ENCODE measurements at regions not wholly inside any gene's neighbourhood (a gene's known extent, or its start where the extent isn't known, plus 50 kb on each side); places are given as distances from the start of the nearest gene placed in this dataset.

DNA sequence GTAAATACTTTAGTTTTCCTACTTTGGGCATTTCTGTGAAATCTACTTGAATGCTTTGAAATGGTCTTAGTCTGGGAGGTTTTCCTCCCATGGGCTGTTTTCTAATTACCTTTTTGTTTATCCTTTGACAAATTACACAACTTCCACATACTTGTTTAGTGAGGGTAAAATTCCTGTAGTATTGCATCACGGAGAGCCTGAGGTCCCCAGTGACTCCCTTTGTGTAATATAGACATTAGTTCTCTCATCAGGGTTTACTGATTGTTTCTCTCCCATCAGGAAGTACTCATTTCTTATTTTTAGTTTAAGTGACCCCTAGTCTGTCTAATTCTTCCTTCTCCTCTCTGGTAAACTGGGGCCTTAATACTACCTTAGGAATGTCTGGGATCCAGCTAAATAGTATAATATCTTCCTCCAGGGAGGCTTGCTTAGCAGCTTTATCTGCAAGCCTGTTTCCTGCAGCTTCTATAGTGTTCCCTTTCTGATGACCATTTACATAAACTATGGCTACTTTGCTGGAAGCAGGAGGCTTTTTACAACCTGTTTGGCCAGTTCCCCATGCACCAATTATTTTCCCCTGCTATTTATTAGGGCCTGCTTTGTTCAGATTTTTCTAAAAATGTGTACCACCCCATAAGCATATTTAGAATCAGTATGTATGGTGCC, 87.2 kb upstream of the XCR1 start:
- intact Hi-C loops (cut with micrococcal nuclease) = no loop called here

DNA sequence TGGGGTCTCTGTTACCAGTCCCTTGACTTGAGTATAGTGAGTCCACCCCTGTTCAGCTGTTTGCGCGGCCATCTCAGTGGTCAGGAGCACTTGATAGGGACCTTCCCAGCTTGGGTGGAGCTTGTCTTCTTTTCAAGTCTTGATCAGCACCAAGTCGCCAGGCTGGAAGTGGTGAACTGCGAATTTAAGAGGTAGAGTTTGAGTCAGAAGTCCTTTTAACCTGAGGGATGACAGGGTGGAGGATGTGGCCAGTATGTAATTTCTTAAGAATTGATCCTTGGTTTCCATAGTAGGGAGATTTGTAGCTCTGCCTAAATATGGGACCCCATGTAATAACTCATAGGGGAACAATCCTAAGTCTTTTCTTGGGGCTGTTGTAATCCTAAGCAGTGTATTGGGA, 86.3 kb upstream of the XCR1 start:
- intact Hi-C loops (cut with micrococcal nuclease) = no loop called here

DNA sequence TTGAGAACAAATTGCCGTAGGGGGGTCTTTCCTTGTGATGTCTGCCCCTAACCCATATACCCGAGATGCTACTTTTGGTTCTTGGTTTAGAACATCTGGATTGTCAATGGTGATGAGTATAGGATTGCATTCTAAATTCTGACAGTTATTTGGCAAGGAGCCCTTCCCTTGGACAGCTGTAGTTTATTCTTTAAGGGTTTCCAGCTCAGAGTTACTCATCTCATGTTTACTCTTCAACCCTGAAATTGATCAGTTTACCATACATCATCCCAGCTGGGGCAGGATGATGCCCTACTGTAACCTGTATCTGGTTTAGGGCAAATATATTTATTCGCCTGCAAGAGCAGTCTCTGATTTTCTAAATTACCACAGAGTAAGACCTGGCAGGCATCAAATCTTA, 85.7 kb upstream of the XCR1 start:
- intact Hi-C loops (cut with micrococcal nuclease) = no loop called here

DNA sequence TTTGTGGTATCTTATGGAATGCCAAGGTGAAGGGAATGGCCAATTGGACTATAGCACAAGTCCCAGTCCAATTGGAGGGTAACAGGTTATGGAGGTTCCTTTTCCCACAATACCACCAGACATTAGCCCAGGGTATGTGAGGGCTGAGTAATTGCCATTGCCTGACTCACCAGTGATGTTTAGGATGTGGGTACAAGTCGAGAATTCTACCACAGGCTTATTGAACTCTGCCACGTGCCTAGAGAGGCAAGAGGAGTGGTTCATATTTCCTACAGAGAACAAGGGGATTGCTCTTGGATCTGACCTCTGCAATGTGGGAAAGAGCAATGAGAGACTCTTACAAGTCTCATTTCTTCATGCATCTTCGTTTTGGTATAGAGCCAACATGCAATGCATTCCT, 85.0 kb upstream of the XCR1 start:
- intact Hi-C loops (cut with micrococcal nuclease) = no loop called here

DNA sequence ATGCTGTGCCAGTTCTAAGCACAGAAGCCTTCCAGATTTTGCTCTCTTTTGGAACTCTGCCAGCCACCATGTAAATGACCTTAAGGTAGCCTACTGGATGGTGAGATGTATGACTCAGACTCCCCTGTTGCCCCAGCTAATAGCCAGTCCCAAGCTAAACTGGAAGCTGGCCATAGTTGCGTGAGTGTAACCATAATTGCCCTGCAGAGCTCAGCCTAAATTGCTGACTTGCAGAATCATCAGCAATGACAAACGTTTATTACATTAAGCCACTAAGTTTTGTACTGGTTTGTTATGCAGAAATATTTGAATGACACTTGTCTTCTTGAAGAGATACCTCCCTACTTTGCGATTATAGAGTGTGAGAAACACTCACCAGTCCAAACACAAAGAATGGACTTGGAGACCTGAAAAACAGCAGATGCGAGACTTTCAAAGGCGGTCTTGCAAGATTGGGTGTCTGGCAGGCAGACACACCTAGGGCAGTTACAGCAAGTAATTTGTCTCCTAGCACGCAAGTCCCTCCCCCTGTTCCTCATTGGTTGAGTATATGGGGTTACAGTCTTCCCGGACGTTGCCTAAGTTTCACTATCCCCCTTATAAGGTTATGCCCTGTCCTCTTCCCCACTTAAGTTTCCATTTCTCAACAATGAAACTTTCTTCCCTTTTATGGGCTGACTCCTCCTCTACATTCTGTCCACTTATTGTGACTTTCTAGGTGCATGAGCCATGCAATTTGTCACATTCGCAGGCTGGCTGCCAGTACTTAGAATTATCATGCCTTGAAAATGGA, 83.6 kb upstream of the XCR1 start:
- intact Hi-C loops (cut with micrococcal nuclease) = no loop called here

DNA sequence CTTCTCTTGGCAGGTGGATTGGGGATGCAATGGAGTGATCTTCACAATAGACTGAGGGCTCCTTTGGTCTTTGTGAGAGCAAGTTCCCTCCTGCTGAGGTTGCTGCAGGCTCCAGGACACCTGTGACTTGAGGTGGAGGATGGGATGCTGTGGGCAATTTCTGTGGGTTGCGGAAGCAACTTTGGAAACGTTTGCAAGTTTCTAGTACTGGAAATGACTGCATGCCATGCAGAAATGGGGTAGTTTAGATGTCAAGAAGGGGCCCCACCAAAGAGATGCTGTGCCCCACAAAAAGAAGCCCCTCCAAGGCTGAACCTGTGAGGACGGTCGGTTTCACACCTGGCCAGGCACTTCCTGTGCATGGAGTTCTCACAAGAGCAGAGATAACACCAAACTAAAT, 80.4 kb upstream of the XCR1 start:
- intact Hi-C loops (cut with micrococcal nuclease) = no loop called here

DNA sequence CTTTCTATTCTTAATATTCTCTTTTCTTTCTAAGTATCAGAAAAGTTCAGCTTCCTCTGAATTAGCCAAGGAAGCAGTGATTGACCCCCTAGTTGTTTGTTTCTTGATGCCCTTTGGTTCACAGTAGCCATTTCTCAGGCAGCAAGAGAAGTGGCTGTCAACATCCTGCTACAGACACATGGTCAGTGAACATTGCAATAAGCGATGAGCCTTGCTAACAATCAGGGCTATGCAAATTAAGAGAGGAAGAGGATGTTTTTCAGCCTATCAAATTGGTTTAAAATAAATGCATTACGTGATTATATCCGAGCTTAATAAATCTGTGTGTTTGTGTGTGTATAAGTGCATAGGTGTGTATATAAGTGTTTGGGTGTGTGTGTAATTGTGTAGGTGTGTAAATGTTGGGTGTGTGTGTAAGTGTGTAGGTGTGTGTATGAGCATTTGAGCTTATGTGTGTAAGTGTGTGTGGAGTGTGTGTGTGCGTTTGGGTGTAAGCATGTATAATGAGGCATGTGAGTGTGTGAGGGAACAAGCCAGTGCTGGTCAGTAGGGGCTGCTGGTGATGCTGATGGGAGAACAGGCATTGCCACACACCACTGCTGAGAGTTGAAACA, 78.1 kb upstream of the XCR1 start:
- intact Hi-C loops (cut with micrococcal nuclease) = no loop called here

DNA sequence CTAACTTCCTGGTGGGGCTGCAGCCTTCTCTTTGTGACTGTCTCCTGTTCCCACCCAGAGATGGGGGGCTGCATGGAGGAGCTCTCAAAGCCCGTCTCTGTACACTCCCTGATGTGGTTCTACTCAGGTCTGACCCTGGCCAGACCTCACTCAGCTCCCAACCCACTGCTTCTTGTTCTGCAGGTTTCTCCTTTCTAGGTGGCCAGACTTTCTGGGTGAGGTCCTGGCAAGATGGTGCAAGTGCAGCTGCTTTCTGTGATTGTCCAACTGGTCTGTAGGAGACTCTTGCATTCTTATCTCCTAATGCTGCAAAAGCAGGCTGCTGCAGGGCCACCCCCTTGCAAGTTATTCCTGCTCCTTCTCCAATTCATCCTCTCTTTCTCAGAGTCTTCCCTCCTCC, 77.4 kb upstream of the XCR1 start:
- intact Hi-C loops (cut with micrococcal nuclease) = no loop called here

DNA sequence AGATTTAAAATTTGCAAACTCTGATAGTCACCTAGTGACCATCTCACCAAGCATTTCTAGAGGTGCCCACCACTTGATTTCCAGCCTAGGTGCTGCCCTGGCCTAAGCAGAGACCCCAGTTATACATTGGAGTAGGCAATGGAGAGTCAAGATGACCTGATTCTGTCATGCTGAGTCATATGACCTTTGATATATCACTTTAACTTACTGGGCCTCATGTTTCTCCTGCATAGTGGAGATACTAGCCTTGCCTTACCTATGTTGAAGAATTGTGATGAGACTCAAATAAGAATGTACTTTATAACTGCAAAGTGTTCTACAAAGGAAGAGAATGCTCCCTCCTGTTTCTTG, 75.5 kb upstream of the XCR1 start:
- intact Hi-C loops (cut with micrococcal nuclease) = no loop called here

DNA sequence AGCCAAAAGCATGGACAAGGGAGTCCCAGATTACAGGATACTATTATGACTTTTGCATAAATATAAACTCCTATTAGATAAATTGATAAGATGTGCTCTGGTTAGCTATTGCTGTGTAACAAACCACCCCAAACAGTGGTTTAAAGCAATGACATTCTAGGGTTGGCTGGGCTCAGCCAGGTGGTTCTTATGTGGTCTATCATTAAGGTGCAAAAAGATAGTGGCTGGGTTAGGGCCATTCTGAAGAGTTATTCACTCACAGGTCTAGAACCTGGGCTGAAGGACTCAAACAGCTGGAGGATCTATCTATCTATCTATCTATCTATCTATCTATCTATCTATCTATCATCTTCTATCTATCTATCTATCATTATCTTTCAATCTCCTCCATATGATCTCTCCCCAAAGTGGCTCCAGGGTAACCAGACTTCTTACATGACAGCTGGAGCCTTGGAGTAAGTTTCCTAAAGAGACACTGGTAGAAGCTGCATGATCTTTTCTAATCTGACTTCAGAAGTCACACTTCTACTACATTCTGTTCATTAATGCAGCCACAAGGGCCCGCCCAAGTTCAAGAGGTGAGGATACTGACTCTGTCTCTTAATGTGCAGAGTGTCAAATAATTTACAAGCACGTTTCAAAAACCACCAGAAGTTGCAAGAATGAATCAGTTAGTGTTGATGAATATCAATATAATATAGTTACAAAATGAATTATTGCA, 74.9 kb upstream of the XCR1 start:
- intact Hi-C loops (cut with micrococcal nuclease) = no loop called here

DNA sequence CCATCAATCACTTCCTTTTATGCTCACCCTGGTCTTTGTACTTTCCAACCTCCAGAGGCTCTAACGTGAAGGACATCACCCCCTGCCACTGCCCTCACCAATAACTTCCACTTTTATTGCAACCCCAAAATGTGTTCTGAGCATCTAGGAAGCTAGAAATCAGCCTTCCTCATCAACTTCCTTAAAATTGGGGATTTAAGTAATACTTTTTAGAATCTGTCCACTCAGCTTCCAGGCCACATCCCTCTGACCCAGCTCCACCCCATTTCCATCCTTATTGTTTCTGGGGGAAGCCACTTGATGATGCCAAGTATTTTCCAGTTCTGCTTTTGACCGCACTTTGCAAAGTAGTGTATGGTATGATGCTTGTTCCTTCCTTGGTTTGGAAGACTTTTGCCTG, 73.5 kb upstream of the XCR1 start:
- intact Hi-C loops (cut with micrococcal nuclease) = no loop called here

DNA sequence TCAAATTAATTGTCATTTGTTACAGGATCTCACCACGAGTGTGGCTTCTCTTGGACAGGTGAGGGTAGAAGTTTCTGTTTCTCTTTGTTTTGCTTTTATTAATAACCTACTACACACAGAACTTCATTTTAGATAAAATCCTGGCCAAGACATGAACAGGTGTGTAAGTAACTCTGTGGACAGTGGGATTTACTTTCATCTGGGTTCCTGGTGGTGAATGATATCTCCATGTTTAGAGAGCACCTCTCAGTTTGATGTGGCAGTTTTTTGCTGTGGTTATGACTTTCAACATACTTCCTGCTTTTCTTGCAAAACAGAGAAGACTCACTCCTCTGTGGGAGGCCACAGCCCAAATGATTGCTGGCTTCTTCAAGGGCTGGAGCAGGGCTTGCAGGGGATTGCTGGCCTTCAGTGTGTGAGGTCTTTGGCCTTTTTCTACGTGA, 71.1 kb upstream of the XCR1 start:
- intact Hi-C loops (cut with micrococcal nuclease) = loop anchor here (1.0 to 2.0 kb wide), 7 partner anchors 28 to 272 kb away; partner anchors contain the start of genes CCR1, CCR5 and CXCR6

DNA sequence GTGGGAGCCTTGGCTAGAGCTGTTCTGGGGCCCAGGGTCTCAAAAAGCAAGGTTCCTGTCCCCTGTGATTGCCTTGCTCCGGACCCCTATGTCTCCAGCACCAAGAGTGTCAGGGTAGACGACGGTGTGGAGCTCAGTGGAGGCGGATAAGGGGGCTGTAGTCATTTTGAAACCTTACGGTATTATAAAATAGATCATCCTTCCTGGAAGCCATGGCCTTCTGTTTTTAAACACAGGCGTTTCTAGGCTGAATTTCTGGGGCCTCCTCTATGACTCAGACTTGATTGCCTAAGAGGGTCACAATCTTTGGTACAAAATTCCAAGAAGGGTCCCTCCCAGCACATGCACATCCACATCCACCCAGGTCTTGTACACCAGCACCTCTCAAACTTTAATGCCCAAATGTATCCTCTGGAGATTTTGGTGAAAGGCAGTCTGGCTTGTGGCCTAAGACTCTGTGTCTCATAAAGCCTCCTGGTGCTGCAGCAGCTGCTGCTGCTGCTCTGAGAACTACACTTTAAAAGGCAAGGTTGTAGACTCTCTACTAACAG, 70.5 kb upstream of the XCR1 start:
- intact Hi-C loops (cut with micrococcal nuclease) = loop anchor here (1.0 to 2.0 kb wide), 7 partner anchors 27 to 273 kb away; partner anchors contain the start of genes CCR1, CCR5 and CXCR6

DNA sequence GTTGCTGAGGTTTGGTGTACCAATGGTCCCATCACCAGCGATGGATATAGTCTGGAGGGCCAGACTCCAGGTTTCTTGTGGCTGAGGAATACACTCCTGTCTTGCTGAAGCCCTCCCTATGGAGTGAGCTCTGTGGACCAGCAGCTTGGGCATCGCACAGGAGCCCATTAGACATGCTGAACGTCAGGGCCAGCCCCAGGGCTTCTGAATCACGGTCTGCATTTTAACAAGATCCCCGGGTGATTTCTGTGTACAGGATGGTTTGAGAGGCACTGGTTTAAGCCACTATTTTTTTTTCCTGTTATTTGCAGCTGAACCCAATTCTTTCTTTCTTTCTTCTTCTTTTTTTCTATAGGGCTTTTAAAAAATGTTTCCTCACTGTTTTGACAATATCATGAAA, 69.5 kb upstream of the XCR1 start:
- intact Hi-C loops (cut with micrococcal nuclease) = no loop called here

DNA sequence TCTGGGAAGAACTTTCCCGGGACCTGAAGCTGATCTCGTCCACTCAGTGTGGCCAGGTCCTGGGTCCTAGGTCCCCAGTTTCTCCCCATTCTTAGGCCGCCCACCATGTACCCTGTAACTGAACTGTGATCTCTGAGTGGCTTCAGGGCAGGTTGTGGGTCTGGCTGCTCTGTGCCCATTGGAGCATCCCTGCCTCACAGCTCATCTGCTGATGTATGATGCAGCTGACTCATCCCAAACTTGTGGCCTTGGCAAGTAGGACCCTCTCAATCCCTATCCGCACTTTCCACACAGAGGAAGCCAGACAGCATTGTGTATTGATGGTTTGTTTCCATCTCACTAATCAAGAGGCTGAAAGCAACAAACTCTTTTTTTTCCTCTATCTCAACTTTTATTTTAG, 69.1 kb upstream of the XCR1 start:
- intact Hi-C loops (cut with micrococcal nuclease) = no loop called here

DNA sequence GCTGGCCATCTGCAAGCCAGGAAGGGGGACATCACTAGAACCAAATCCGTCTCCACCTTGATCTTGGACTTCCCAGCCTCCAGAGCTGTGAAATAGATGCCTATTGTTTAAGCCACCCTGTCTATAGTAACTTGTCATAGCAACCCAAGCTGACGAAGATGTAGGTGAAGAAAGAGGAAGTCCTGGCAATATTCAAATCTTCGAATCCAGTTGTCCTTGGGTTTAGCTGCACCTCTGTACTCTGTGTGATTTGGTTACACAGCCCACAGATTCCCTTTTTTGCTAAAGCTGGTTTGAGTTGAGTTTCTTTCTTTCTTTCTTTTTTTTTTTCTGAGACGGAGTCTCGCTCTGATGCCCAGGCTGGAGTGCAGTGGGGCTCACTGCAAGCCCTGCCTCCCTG, 68.0 kb upstream of the XCR1 start:
- intact Hi-C loops (cut with micrococcal nuclease) = no loop called here

DNA sequence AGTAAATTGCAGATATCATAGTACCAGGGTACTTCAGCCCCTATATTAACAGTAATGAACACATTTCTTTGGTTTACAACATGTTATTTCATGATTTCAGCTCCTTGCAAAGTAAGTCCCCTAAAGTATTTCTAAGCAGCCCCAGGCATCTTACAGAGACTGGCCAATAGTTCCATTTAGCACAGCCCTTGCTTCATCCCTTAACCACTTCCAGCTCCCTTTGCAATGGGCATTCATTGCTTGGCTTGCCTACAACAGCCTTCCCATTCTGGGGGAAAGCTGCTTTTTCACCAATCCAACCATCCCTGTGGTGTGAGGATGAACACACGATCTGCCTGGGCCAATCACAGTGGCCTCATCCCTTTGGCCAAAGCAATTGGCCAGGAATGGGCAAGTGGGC, 67.2 kb upstream of the XCR1 start:
- intact Hi-C loops (cut with micrococcal nuclease) = no loop called here

DNA sequence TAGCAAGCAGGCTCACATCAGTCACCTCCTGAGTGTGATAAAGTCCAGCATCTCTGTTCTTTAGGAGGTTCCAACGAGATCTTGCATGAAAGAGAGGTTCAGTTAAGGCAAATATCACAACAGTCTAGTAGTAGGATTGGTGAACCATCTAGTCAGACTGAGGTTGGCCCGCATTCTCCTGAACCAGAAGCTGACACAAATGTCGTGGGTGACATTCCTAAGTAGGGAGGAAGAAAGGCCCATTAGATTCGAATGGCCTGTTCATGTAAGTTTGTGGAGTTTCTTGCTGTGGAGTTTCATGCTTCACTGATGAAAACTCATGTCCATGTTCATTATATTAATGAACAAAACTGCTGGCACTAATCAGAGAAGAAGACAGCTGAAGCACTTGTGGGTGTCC, 66.7 kb upstream of the XCR1 start:
- intact Hi-C loops (cut with micrococcal nuclease) = no loop called here

DNA sequence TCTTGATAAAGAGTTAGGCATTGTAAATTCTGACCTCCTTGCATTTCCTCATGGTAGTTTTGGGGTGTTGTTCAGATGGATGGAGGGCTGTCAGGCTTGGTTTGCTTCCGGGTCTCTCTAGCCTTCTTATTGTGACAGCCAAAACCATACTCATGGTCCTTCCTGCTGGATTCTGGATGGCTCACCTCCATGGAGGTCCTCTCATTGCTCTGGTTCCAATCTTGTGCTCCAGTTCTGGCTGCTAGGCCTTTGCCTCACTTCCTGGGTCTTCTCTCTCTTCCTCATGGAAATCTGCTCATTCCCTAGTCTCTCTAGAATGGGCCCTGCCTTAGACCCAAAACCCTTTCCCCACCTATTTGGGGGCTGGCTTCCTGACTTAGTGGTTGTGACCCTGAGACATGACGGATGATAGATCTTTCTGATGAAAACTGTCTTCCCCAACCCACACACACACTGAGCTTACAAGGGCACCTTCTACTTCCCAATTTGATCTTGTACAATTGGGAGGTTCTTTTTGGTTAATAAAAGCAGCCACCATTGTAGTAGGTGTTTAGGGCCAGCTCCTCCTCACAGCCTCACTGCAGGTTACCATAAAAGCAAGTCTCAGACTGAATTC, 66.2 kb upstream of the XCR1 start:
- intact Hi-C loops (cut with micrococcal nuclease) = no loop called here

DNA sequence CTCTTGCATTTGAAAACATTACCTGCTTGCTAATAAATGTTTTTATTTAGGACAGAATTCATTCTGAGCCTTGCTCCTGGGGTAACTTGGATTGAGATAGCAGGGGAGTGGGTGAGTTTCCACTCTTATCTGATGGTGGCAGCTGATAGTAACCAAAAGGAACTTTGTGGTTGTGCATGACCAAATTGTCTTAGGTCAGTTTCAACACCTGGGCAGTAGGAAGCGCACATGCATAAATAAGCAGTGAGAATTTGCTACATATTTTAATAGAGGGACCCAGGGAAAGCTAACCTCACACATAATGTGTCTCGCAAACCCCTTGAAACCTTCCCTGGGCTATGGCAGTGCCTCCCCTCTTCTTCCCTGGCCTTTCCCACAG, 65.4 kb upstream of the XCR1 start:
- intact Hi-C loops (cut with micrococcal nuclease) = no loop called here
